ENCODE measurements at regions not wholly inside any gene's neighbourhood (a gene's known extent, or its start where the extent isn't known, plus 50 kb on each side); places are given as distances from the start of the nearest gene placed in this dataset.
"Not testable (repeated sequence)": the region's sequence is repeated elsewhere in the genome, so short reads cannot be mapped to it uniquely, and the experiment has no call there.

GRCh38 chr20:53736757-53737395, 143.2 kb upstream of the ZNF217 start:
- Histone ChIP-seq H3K36me3 (ENCODE audit: control insufficient read depth, insufficient read depth, low read length) (no peaks in the 10 kb centered on the region), H3K9me3 (replicated peaks; ENCODE audit: control insufficient read depth, low read depth, low read length) (no peaks in the 10 kb centered on the region), H3K27me3 (ENCODE audit: control insufficient read depth, insufficient read depth, low read length) (no peaks in the 10 kb centered on the region), H3K4me1 (ENCODE audit: control insufficient read depth, insufficient read depth, low read length) (peaks cover 38% of the 10 kb centered on the region), H3K4me3 (ENCODE audit: low read length) (no peak overlapping the region), H3K27ac (ENCODE audit: low read length) (peak overlapping the region; percentile 84)
- peak; percentile 74 for DNase-seq
- WGBS (ENCODE audit: insufficient coverage), result 26% methylated on average over 5 of the region's 6 CpGs

GRCh38 chr20:53736122-53736756, 142.6 kb upstream of the ZNF217 start:
- no peaks in the 10 kb centered on the region for H3K27me3 ChIP-seq (ENCODE audit: control insufficient read depth, insufficient read depth, low read length)
- no CpG with 5 or more reads among the region's 7 CpGs for WGBS (ENCODE audit: insufficient coverage)
- H3K36me3 ChIP-seq (ENCODE audit: control insufficient read depth, insufficient read depth, low read length), result no peaks in the 10 kb centered on the region
- no peaks in the 10 kb centered on the region for H3K9me3 ChIP-seq (replicated peaks; ENCODE audit: control insufficient read depth, low read depth, low read length)
- H3K4me3 ChIP-seq (ENCODE audit: low read length), result no peak overlapping the region
- peaks cover 38% of the 10 kb centered on the region for H3K4me1 ChIP-seq (ENCODE audit: control insufficient read depth, insufficient read depth, low read length)
- peak overlapping the region; percentile 84 for H3K27ac ChIP-seq (ENCODE audit: low read length)
- DNase-seq, result peak; percentile 46

- no peak overlapping the region for H3K4me3 ChIP-seq (ENCODE audit: low read length)
- H3K36me3 ChIP-seq (ENCODE audit: control insufficient read depth, insufficient read depth, low read length), result no peaks in the 10 kb centered on the region
- H3K27ac ChIP-seq (ENCODE audit: low read length), result peak overlapping the region; percentile 21
- WGBS (ENCODE audit: insufficient coverage), result no CpG with 5 or more reads among the region's 5 CpGs
- no peaks in the 10 kb centered on the region for H3K27me3 ChIP-seq (ENCODE audit: control insufficient read depth, insufficient read depth, low read length)
- DNase-seq, result no peak
- peaks cover 38% of the 10 kb centered on the region for H3K4me1 ChIP-seq (ENCODE audit: control insufficient read depth, insufficient read depth, low read length)
- no peaks in the 10 kb centered on the region for H3K9me3 ChIP-seq (replicated peaks; ENCODE audit: control insufficient read depth, low read depth, low read length)
Observed at GRCh38 chr20:53735536-53736050, 142.0 kb upstream of the ZNF217 start.

- WGBS (ENCODE audit: insufficient coverage), result 59% methylated on average over 7 of the region's 7 CpGs
- Histone ChIP-seq H3K4me1 (ENCODE audit: control insufficient read depth, insufficient read depth, low read length) (peaks cover 31% of the 10 kb centered on the region), H3K36me3 (ENCODE audit: control insufficient read depth, insufficient read depth, low read length) (no peaks in the 10 kb centered on the region)
Observed at GRCh38 chr20:53734006-53734688, 140.5 kb upstream of the ZNF217 start.

GRCh38 chr20:53731595-53731994, 138.0 kb upstream of the ZNF217 start:
- H3K27ac ChIP-seq (ENCODE audit: low read length), result no peak overlapping the region
- no peaks in the 10 kb centered on the region for H3K27me3 ChIP-seq (ENCODE audit: control insufficient read depth, insufficient read depth, low read length)
- no CpG with 5 or more reads among the region's 2 CpGs for WGBS (ENCODE audit: insufficient coverage)
- DNase-seq, result no peak
- peaks cover 10% of the 10 kb centered on the region for H3K4me1 ChIP-seq (ENCODE audit: control insufficient read depth, insufficient read depth, low read length)
- no peaks in the 10 kb centered on the region for H3K9me3 ChIP-seq (replicated peaks; ENCODE audit: control insufficient read depth, low read depth, low read length)
- no peak overlapping the region for H3K4me3 ChIP-seq (ENCODE audit: low read length)
- no peaks in the 10 kb centered on the region for H3K36me3 ChIP-seq (ENCODE audit: control insufficient read depth, insufficient read depth, low read length)

More at GRCh38 chr20:53734006-53734688, 140.5 kb upstream of the ZNF217 start:
- Histone ChIP-seq H3K9me3 (replicated peaks; ENCODE audit: control insufficient read depth, low read depth, low read length) (no peaks in the 10 kb centered on the region), H3K4me3 (ENCODE audit: low read length) (no peak overlapping the region), H3K27ac (ENCODE audit: low read length) (no peak overlapping the region), H3K27me3 (ENCODE audit: control insufficient read depth, insufficient read depth, low read length) (no peaks in the 10 kb centered on the region)
- DNase-seq, result peak; percentile 44

- no peaks in the 10 kb centered on the region for H3K36me3 ChIP-seq (ENCODE audit: control insufficient read depth, insufficient read depth, low read length)
- H3K4me3 ChIP-seq (ENCODE audit: low read length), result no peak overlapping the region
- WGBS (ENCODE audit: insufficient coverage), result no CpG with 5 or more reads among the region's 1 CpG
- no peak for DNase-seq
- no peak overlapping the region for H3K27ac ChIP-seq (ENCODE audit: low read length)
- H3K4me1 ChIP-seq (ENCODE audit: control insufficient read depth, insufficient read depth, low read length), result no peaks in the 10 kb centered on the region
- no peaks in the 10 kb centered on the region for H3K27me3 ChIP-seq (ENCODE audit: control insufficient read depth, insufficient read depth, low read length)
- H3K9me3 ChIP-seq (replicated peaks; ENCODE audit: control insufficient read depth, low read depth, low read length), result no peaks in the 10 kb centered on the region
Observed at GRCh38 chr20:53728359-53728758, 134.7 kb upstream of the ZNF217 start.

- H3K27ac ChIP-seq (ENCODE audit: low read length); DNase-seq; H3K4me1 ChIP-seq (ENCODE audit: control insufficient read depth, insufficient read depth, low read length); H3K27me3 ChIP-seq (ENCODE audit: control insufficient read depth, insufficient read depth, low read length); H3K4me3 ChIP-seq (ENCODE audit: low read length); H3K36me3 ChIP-seq (ENCODE audit: control insufficient read depth, insufficient read depth, low read length); H3K9me3 ChIP-seq (replicated peaks; ENCODE audit: control insufficient read depth, low read depth, low read length): not testable (repeated sequence)
- WGBS (ENCODE audit: insufficient coverage), result no CpG with 5 or more reads among the region's 4 CpGs
Observed at GRCh38 chr20:53727239-53727638, 133.6 kb upstream of the ZNF217 start.

- Histone ChIP-seq H3K4me1 (ENCODE audit: control insufficient read depth, insufficient read depth, low read length) (no peaks in the 10 kb centered on the region), H3K9me3 (replicated peaks; ENCODE audit: control insufficient read depth, low read depth, low read length) (no peaks in the 10 kb centered on the region), H3K4me3 (ENCODE audit: low read length) (no peak overlapping the region), H3K27ac (ENCODE audit: low read length) (no peak overlapping the region), H3K36me3 (ENCODE audit: control insufficient read depth, insufficient read depth, low read length) (no peaks in the 10 kb centered on the region), H3K27me3 (ENCODE audit: control insufficient read depth, insufficient read depth, low read length) (no peaks in the 10 kb centered on the region)
- WGBS (ENCODE audit: insufficient coverage), result 98% methylated on average over 9 of the region's 11 CpGs
- DNase-seq, result no peak
Observed at GRCh38 chr20:53725575-53725970, 131.9 kb upstream of the ZNF217 start.

GRCh38 chr20:53723621-53724020, 130.0 kb upstream of the ZNF217 start:
- Histone ChIP-seq H3K4me1 (ENCODE audit: control insufficient read depth, insufficient read depth, low read length) (no peaks in the 10 kb centered on the region), H3K4me3 (ENCODE audit: low read length) (no peak overlapping the region), H3K27ac (ENCODE audit: low read length) (no peak overlapping the region), H3K27me3 (ENCODE audit: control insufficient read depth, insufficient read depth, low read length) (no peaks in the 10 kb centered on the region), H3K9me3 (replicated peaks; ENCODE audit: control insufficient read depth, low read depth, low read length) (no peaks in the 10 kb centered on the region), H3K36me3 (ENCODE audit: control insufficient read depth, insufficient read depth, low read length) (no peaks in the 10 kb centered on the region)
- DNase-seq, result no peak
- 86% methylated on average over 5 of the region's 7 CpGs for WGBS (ENCODE audit: insufficient coverage)

GRCh38 chr20:53723045-53723444, 129.4 kb upstream of the ZNF217 start:
- H3K9me3 ChIP-seq (replicated peaks; ENCODE audit: control insufficient read depth, low read depth, low read length), result no peaks in the 10 kb centered on the region
- WGBS (ENCODE audit: insufficient coverage), result no CpG with 5 or more reads among the region's 3 CpGs
- no peaks in the 10 kb centered on the region for H3K27me3 ChIP-seq (ENCODE audit: control insufficient read depth, insufficient read depth, low read length)
- H3K4me3 ChIP-seq (ENCODE audit: low read length), result no peak overlapping the region
- H3K27ac ChIP-seq (ENCODE audit: low read length), result no peak overlapping the region
- DNase-seq, result no peak
- H3K36me3 ChIP-seq (ENCODE audit: control insufficient read depth, insufficient read depth, low read length), result no peaks in the 10 kb centered on the region
- H3K4me1 ChIP-seq (ENCODE audit: control insufficient read depth, insufficient read depth, low read length), result no peaks in the 10 kb centered on the region

Measured in muscle of leg (tissue), 3 donors.